ENCODE measurements at regions not wholly inside any gene's neighbourhood (a gene's known extent, or its start where the extent isn't known, plus 50 kb on each side); places are given as distances from the start of the nearest gene placed in this dataset.
A peak's percentile ranks its signal among the peaks of the same experiment; 100 is the strongest.

GRCh38 chr16:86756882-86757703, 178.7 kb downstream of the FOXL1 start:
- Histone ChIP-seq H4K91ac (ENCODE audit: low read depth, low read length, poor library complexity) (no peak overlapping the region), H4K8ac (ENCODE audit: low read depth, low read length) (no peak overlapping the region), H2BK15ac (ENCODE audit: low read length) (no peak overlapping the region), H3K14ac (ENCODE audit: low read length) (no peak overlapping the region), H3K9ac (ENCODE audit: low read depth, low read length, poor library complexity) (no peak overlapping the region), H2BK5ac (ENCODE audit: low read length) (no peak overlapping the region), H2AFZ (ENCODE audit: low read length) (no peak overlapping the region), H3K23ac (ENCODE audit: low read depth, low read length, poor library complexity) (no peak overlapping the region), H2BK120ac (ENCODE audit: low read depth, low read length) (no peak overlapping the region), H3K18ac (ENCODE audit: low read length) (peak overlapping the region; percentile 1), H3K27ac (replicated peaks; ENCODE audit: low read length) (no peak overlapping the region), H3K9me3 (replicated peaks in 1 of 2; ENCODE audit: control insufficient read depth in 2 of 2, insufficient read depth in 1 of 2, low read depth in 1 of 2, low read length in 2 of 2) (no peaks in the 10 kb centered on the region), H3K27me3 (ENCODE audit: control insufficient read depth in 3 of 3, insufficient read depth in 3 of 3, low read depth in 1 of 3, low read length in 3 of 3) (peaks cover 0 to 16% (median under 1%) of the 10 kb centered on the region in 3 experiments), H2AK5ac (ENCODE audit: low read depth, low read length) (no peak overlapping the region), H3K4me1 (ENCODE audit: control insufficient read depth in 2 of 2, insufficient read depth in 1 of 2, low read depth in 1 of 2, low read length in 2 of 2) (peaks cover 0 to 18% of the 10 kb centered on the region in 2 donors), H2BK12ac (ENCODE audit: low read length) (no peak overlapping the region), H3K4me3 (ENCODE audit: low read length in 2 of 2) (no peak overlapping the region), H3K4ac (ENCODE audit: low read length) (no peak overlapping the region), H3K36me3 (replicated peaks in 1 of 2; ENCODE audit: control insufficient read depth in 2 of 2, insufficient read depth in 2 of 2, low read length in 2 of 2) (no peaks in the 10 kb centered on the region), H3K79me1 (ENCODE audit: low read depth, low read length) (no peaks in the 10 kb centered on the region), H3K4me2 (ENCODE audit: insufficient read depth, low read length, poor library complexity, severe bottlenecking) (no peak overlapping the region)
- no peak for DNase-seq (ENCODE audit: low spot score)
- no CpG with 5 or more reads among the region's 12 CpGs for WGBS, 2 donors (ENCODE audit: extremely low coverage in 2 of 2, insufficient read length in 2 of 2, insufficient replicate concordance in 1 of 2)

- H4K91ac ChIP-seq (ENCODE audit: low read depth, low read length, poor library complexity) = no peak overlapping the region
- no peak overlapping the region for H3K4me3 ChIP-seq (ENCODE audit: low read length in 2 of 2)
- no peak overlapping the region for H3K18ac ChIP-seq (ENCODE audit: low read length)
- no peak overlapping the region for H2AFZ ChIP-seq (ENCODE audit: low read length)
- no peaks in the 10 kb centered on the region for H3K9me3 ChIP-seq (replicated peaks in 1 of 2; ENCODE audit: control insufficient read depth in 2 of 2, insufficient read depth in 1 of 2, low read depth in 1 of 2, low read length in 2 of 2)
- H3K4me1 ChIP-seq (ENCODE audit: control insufficient read depth in 2 of 2, insufficient read depth in 1 of 2, low read depth in 1 of 2, low read length in 2 of 2) = peaks cover 0 to 17% of the 10 kb centered on the region in 2 donors
- no peak overlapping the region for H3K9ac ChIP-seq (ENCODE audit: low read depth, low read length, poor library complexity)
- H2BK15ac ChIP-seq (ENCODE audit: low read length) = no peak overlapping the region
- no peak overlapping the region for H3K14ac ChIP-seq (ENCODE audit: low read length)
- no peak overlapping the region for H2AK5ac ChIP-seq (ENCODE audit: low read depth, low read length)
- no peak overlapping the region for H3K23ac ChIP-seq (ENCODE audit: low read depth, low read length, poor library complexity)
- H4K8ac ChIP-seq (ENCODE audit: low read depth, low read length) = no peak overlapping the region
- WGBS, 2 donors (ENCODE audit: extremely low coverage in 2 of 2, insufficient read length in 2 of 2, insufficient replicate concordance in 1 of 2) = no CpG with 5 or more reads among the region's 3 CpGs
- H3K36me3 ChIP-seq (replicated peaks in 1 of 2; ENCODE audit: control insufficient read depth in 2 of 2, insufficient read depth in 2 of 2, low read length in 2 of 2) = no peaks in the 10 kb centered on the region
- H3K79me1 ChIP-seq (ENCODE audit: low read depth, low read length) = no peaks in the 10 kb centered on the region
- DNase-seq (ENCODE audit: low spot score) = no peak
- no peak overlapping the region for H3K4me2 ChIP-seq (ENCODE audit: insufficient read depth, low read length, poor library complexity, severe bottlenecking)
- no peak overlapping the region for H2BK5ac ChIP-seq (ENCODE audit: low read length)
- no peak overlapping the region for H3K4ac ChIP-seq (ENCODE audit: low read length)
- H3K27ac ChIP-seq (replicated peaks; ENCODE audit: low read length) = no peak overlapping the region
- no peak overlapping the region for H2BK120ac ChIP-seq (ENCODE audit: low read depth, low read length)
- no peak overlapping the region for H2BK12ac ChIP-seq (ENCODE audit: low read length)
- H3K27me3 ChIP-seq (ENCODE audit: control insufficient read depth in 3 of 3, insufficient read depth in 3 of 3, low read depth in 1 of 3, low read length in 3 of 3) = peaks cover 0 to 16% (median 2%) of the 10 kb centered on the region in 3 experiments
Measured at GRCh38 chr16:86757704-86758040, 179.3 kb downstream of the FOXL1 start.

- H3K27me3 ChIP-seq (ENCODE audit: control insufficient read depth in 3 of 3, insufficient read depth in 3 of 3, low read depth in 1 of 3, low read length in 3 of 3) = peaks cover 0 to 16% (median 2%) of the 10 kb centered on the region in 3 experiments
- H3K4me2 ChIP-seq (ENCODE audit: insufficient read depth, low read length, poor library complexity, severe bottlenecking) = no peak overlapping the region
- WGBS, 2 donors (ENCODE audit: extremely low coverage in 2 of 2, insufficient read length in 2 of 2, insufficient replicate concordance in 1 of 2) = no CpG with 5 or more reads among the region's 8 CpGs
- no peak overlapping the region for H4K8ac ChIP-seq (ENCODE audit: low read depth, low read length)
- H2BK12ac ChIP-seq (ENCODE audit: low read length) = no peak overlapping the region
- H3K23ac ChIP-seq (ENCODE audit: low read depth, low read length, poor library complexity) = no peak overlapping the region
- H3K9me3 ChIP-seq (replicated peaks in 1 of 2; ENCODE audit: control insufficient read depth in 2 of 2, insufficient read depth in 1 of 2, low read depth in 1 of 2, low read length in 2 of 2) = no peaks in the 10 kb centered on the region
- no peak overlapping the region for H3K14ac ChIP-seq (ENCODE audit: low read length)
- no peak overlapping the region for H3K27ac ChIP-seq (replicated peaks; ENCODE audit: low read length)
- H2AK5ac ChIP-seq (ENCODE audit: low read depth, low read length) = no peak overlapping the region
- H2BK5ac ChIP-seq (ENCODE audit: low read length) = no peak overlapping the region
- H3K18ac ChIP-seq (ENCODE audit: low read length) = no peak overlapping the region
- H4K91ac ChIP-seq (ENCODE audit: low read depth, low read length, poor library complexity) = no peak overlapping the region
- no peak overlapping the region for H2BK15ac ChIP-seq (ENCODE audit: low read length)
- no peak overlapping the region for H2AFZ ChIP-seq (ENCODE audit: low read length)
- no peaks in the 10 kb centered on the region for H3K79me1 ChIP-seq (ENCODE audit: low read depth, low read length)
- H3K36me3 ChIP-seq (replicated peaks in 1 of 2; ENCODE audit: control insufficient read depth in 2 of 2, insufficient read depth in 2 of 2, low read length in 2 of 2) = no peaks in the 10 kb centered on the region
- H3K4me3 ChIP-seq (ENCODE audit: low read length in 2 of 2) = no peak overlapping the region
- no peak overlapping the region for H2BK120ac ChIP-seq (ENCODE audit: low read depth, low read length)
- no peak overlapping the region for H3K4ac ChIP-seq (ENCODE audit: low read length)
- no peak overlapping the region for H3K9ac ChIP-seq (ENCODE audit: low read depth, low read length, poor library complexity)
- peaks cover 0 to 16% of the 10 kb centered on the region in 2 donors for H3K4me1 ChIP-seq (ENCODE audit: control insufficient read depth in 2 of 2, insufficient read depth in 1 of 2, low read depth in 1 of 2, low read length in 2 of 2)
- DNase-seq (ENCODE audit: low spot score) = no peak
Measured at GRCh38 chr16:86758932-86759331, 180.6 kb downstream of the FOXL1 start.

- H3K4ac ChIP-seq (ENCODE audit: low read length) = no peak overlapping the region
- peak overlapping the region; percentile 86 for H2BK15ac ChIP-seq (ENCODE audit: low read length)
- peaks cover 0 to 16% (median 2%) of the 10 kb centered on the region in 3 experiments for H3K27me3 ChIP-seq (ENCODE audit: control insufficient read depth in 3 of 3, insufficient read depth in 3 of 3, low read depth in 1 of 3, low read length in 3 of 3)
- no peak overlapping the region for H4K8ac ChIP-seq (ENCODE audit: low read depth, low read length)
- peak overlapping the region; percentile 92 for H2AK5ac ChIP-seq (ENCODE audit: low read depth, low read length)
- H3K79me1 ChIP-seq (ENCODE audit: low read depth, low read length) = no peaks in the 10 kb centered on the region
- H3K9ac ChIP-seq (ENCODE audit: low read depth, low read length, poor library complexity) = no peak overlapping the region
- H3K4me3 ChIP-seq (ENCODE audit: low read length in 2 of 2) = no peak overlapping the region
- H2BK120ac ChIP-seq (ENCODE audit: low read depth, low read length) = no peak overlapping the region
- H2BK12ac ChIP-seq (ENCODE audit: low read length) = peak overlapping the region; percentile 42
- H3K36me3 ChIP-seq (replicated peaks in 1 of 2; ENCODE audit: control insufficient read depth in 2 of 2, insufficient read depth in 2 of 2, low read length in 2 of 2) = no peaks in the 10 kb centered on the region
- no peak overlapping the region for H3K14ac ChIP-seq (ENCODE audit: low read length)
- peaks cover 0 to 16% of the 10 kb centered on the region in 2 donors for H3K4me1 ChIP-seq (ENCODE audit: control insufficient read depth in 2 of 2, insufficient read depth in 1 of 2, low read depth in 1 of 2, low read length in 2 of 2)
- H3K27ac ChIP-seq (replicated peaks; ENCODE audit: low read length) = no peak overlapping the region
- no peak overlapping the region for H3K23ac ChIP-seq (ENCODE audit: low read depth, low read length, poor library complexity)
- no peaks in the 10 kb centered on the region for H3K9me3 ChIP-seq (replicated peaks in 1 of 2; ENCODE audit: control insufficient read depth in 2 of 2, insufficient read depth in 1 of 2, low read depth in 1 of 2, low read length in 2 of 2)
- no CpG with 5 or more reads among the region's 29 CpGs for WGBS, 2 donors (ENCODE audit: extremely low coverage in 2 of 2, insufficient read length in 2 of 2, insufficient replicate concordance in 1 of 2)
- H4K91ac ChIP-seq (ENCODE audit: low read depth, low read length, poor library complexity) = peak overlapping the region; percentile 15
- H2BK5ac ChIP-seq (ENCODE audit: low read length) = peak overlapping the region; percentile 4
- H3K4me2 ChIP-seq (ENCODE audit: insufficient read depth, low read length, poor library complexity, severe bottlenecking) = no peak overlapping the region
- H2AFZ ChIP-seq (ENCODE audit: low read length) = no peak overlapping the region
- DNase-seq (ENCODE audit: low spot score) = peak; percentile 48
- peak overlapping the region; percentile 80 for H3K18ac ChIP-seq (ENCODE audit: low read length)
Measured at GRCh38 chr16:86761111-86762031, 183.0 kb downstream of the FOXL1 start.
